ENCODE measurements at regions not wholly inside any gene's neighbourhood (a gene's known extent, or its start where the extent isn't known, plus 50 kb on each side); places are given as distances from the start of the nearest gene placed in this dataset.

GRCh38 chr10:8951440-8952089 is 897.1 kb downstream of the GATA3 start:
- ATAC-seq (no peak), DNase-seq (ENCODE audit: low spot score in 2 of 2) (no peak)
- no peaks in the 10 kb centered on the region for H3K9me3 Mint-ChIP-seq
- H3K27ac Mint-ChIP-seq: no peak overlapping the region
- H3K36me3 Mint-ChIP-seq: peaks cover 0 to under 1% of the 10 kb centered on the region in 2 donors

GRCh38 chr10:8956400-8956799 is 901.9 kb downstream of the GATA3 start:
- Mint-ChIP-seq H3K27ac (no peak overlapping the region), H3K36me3 (no peaks in the 10 kb centered on the region), H3K9me3 (no peaks in the 10 kb centered on the region)
- no peak for DNase-seq (ENCODE audit: low spot score in 2 of 2)
- ATAC-seq: no peak

GRCh38 chr10:8962249-8962648 is 907.8 kb downstream of the GATA3 start:
- no peak for DNase-seq (ENCODE audit: low spot score in 2 of 2)
- no peak for ATAC-seq
- Mint-ChIP-seq H3K27ac (no peak overlapping the region), H3K9me3 (peaks cover 0 to 4% of the 10 kb centered on the region in 2 donors), H3K36me3 (peaks cover 4 to 6% of the 10 kb centered on the region in 2 donors)

GRCh38 chr10:8967061-8967460 is 912.6 kb downstream of the GATA3 start:
- ATAC-seq: peak in 1 of 2 donors; percentile 50
- Mint-ChIP-seq H3K27ac (peak overlapping the region in 1 of 2 donors; percentile 16), H3K9me3 (peaks cover 10 to 13% of the 10 kb centered on the region in 2 donors), H3K36me3 (peaks cover 4 to 6% of the 10 kb centered on the region in 2 donors)
- no peak for DNase-seq (ENCODE audit: low spot score in 2 of 2)

- peaks cover 9 to 10% of the 10 kb centered on the region in 2 donors for H3K9me3 Mint-ChIP-seq
- no peak for ATAC-seq
Measured at GRCh38 chr10:8969853-8970252, 915.4 kb downstream of the GATA3 start.

GRCh38 chr10:8975535-8975934 is 921.0 kb downstream of the GATA3 start:
- Mint-ChIP-seq H3K27ac (no peak overlapping the region), H3K36me3 (peaks cover 0 to 10% of the 10 kb centered on the region in 2 donors), H3K9me3 (no peaks in the 10 kb centered on the region)
- no peak for ATAC-seq
- no peak for DNase-seq (ENCODE audit: low spot score in 2 of 2)

More at GRCh38 chr10:8969853-8970252, 915.4 kb downstream of the GATA3 start:
- H3K36me3 Mint-ChIP-seq: peaks cover 0 to 4% of the 10 kb centered on the region in 2 donors
- DNase-seq (ENCODE audit: low spot score in 2 of 2): no peak
- H3K27ac Mint-ChIP-seq: no peak overlapping the region

GRCh38 chr10:8978100-8978499 is 923.6 kb downstream of the GATA3 start:
- Mint-ChIP-seq H3K27ac (no peak overlapping the region), H3K36me3 (peaks cover 0 to 10% of the 10 kb centered on the region in 2 donors), H3K9me3 (peaks cover 0 to 1% of the 10 kb centered on the region in 2 donors)
- DNase-seq (ENCODE audit: low spot score in 2 of 2) (no peak), ATAC-seq (no peak)

- DNase-seq (ENCODE audit: low spot score in 2 of 2) (no peak), ATAC-seq (no peak)
- Mint-ChIP-seq H3K9me3 (peaks cover 0 to 6% of the 10 kb centered on the region in 2 donors), H3K27ac (no peak overlapping the region), H3K36me3 (peaks cover 0 to 10% of the 10 kb centered on the region in 2 donors)
Measured at GRCh38 chr10:8979976-8980375, 925.5 kb downstream of the GATA3 start.

- H3K36me3 Mint-ChIP-seq: peaks cover 0 to 10% of the 10 kb centered on the region in 2 donors
- H3K27ac Mint-ChIP-seq: no peak overlapping the region
- peaks cover 0 to 6% of the 10 kb centered on the region in 2 donors for H3K9me3 Mint-ChIP-seq
- ATAC-seq (peak in 1 of 2 donors; percentile 55), DNase-seq (ENCODE audit: low spot score in 2 of 2) (no peak)
Measured at GRCh38 chr10:8981277-8981676, 926.8 kb downstream of the GATA3 start.

- Mint-ChIP-seq H3K36me3 (no peaks in the 10 kb centered on the region), H3K27ac (no peak overlapping the region), H3K9me3 (peaks cover 0 to 6% of the 10 kb centered on the region in 2 donors)
- no peak for DNase-seq (ENCODE audit: low spot score in 2 of 2)
- ATAC-seq: peak; percentile 34 to 62
Measured at GRCh38 chr10:8985651-8986050, 931.2 kb downstream of the GATA3 start.

GRCh38 chr10:8986975-8987374 is 932.5 kb downstream of the GATA3 start:
- Mint-ChIP-seq H3K36me3 (no peaks in the 10 kb centered on the region), H3K9me3 (peaks cover 0 to 6% of the 10 kb centered on the region in 2 donors), H3K27ac (no peak overlapping the region)
- DNase-seq (ENCODE audit: low spot score in 2 of 2) (no peak), ATAC-seq (no peak)

GRCh38 chr10:8987712-8988111 is 933.2 kb downstream of the GATA3 start:
- Mint-ChIP-seq H3K27ac (no peak overlapping the region), H3K9me3 (peaks cover 0 to 6% of the 10 kb centered on the region in 2 donors), H3K36me3 (no peaks in the 10 kb centered on the region)
- DNase-seq (ENCODE audit: low spot score in 2 of 2) (no peak), ATAC-seq (no peak)

GRCh38 chr10:8990280-8990987 is 935.9 kb downstream of the GATA3 start:
- H3K9me3 Mint-ChIP-seq: no peaks in the 10 kb centered on the region
- H3K27ac Mint-ChIP-seq: peak overlapping the region in 1 of 2 donors; percentile 79
- ATAC-seq (peak; percentile 78 to 92), DNase-seq (ENCODE audit: low spot score in 2 of 2) (no peak)
- no peaks in the 10 kb centered on the region for H3K36me3 Mint-ChIP-seq

- Mint-ChIP-seq H3K36me3 (no peaks in the 10 kb centered on the region), H3K9me3 (no peaks in the 10 kb centered on the region), H3K27ac (no peak overlapping the region)
- no peak for DNase-seq (ENCODE audit: low spot score in 2 of 2)
- peak; percentile 51 to 52 for ATAC-seq
Measured at GRCh38 chr10:8992009-8992408, 937.5 kb downstream of the GATA3 start.

- DNase-seq (ENCODE audit: low spot score in 2 of 2): no peak
- no peak overlapping the region for H3K27ac Mint-ChIP-seq
- H3K9me3 Mint-ChIP-seq: no peaks in the 10 kb centered on the region
- peaks cover 7 to 9% of the 10 kb centered on the region in 2 donors for H3K36me3 Mint-ChIP-seq
- ATAC-seq: no peak
Measured at GRCh38 chr10:8993864-8994263, 939.4 kb downstream of the GATA3 start.

- no peaks in the 10 kb centered on the region for H3K9me3 Mint-ChIP-seq
- peaks cover 7 to 9% of the 10 kb centered on the region in 2 donors for H3K36me3 Mint-ChIP-seq
- DNase-seq (ENCODE audit: low spot score in 2 of 2) (no peak), ATAC-seq (no peak)
- no peak overlapping the region for H3K27ac Mint-ChIP-seq
Measured at GRCh38 chr10:8998751-8999150, 944.3 kb downstream of the GATA3 start.

- Mint-ChIP-seq H3K27ac (no peak overlapping the region), H3K36me3 (peaks cover 4% of the 10 kb centered on the region in 2 donors), H3K9me3 (no peaks in the 10 kb centered on the region)
- no peak for DNase-seq (ENCODE audit: low spot score in 2 of 2)
- no peak for ATAC-seq
Measured at GRCh38 chr10:9003122-9003521, 948.6 kb downstream of the GATA3 start.

GRCh38 chr10:9004736-9005135 is 950.2 kb downstream of the GATA3 start:
- Mint-ChIP-seq H3K36me3 (no peaks in the 10 kb centered on the region), H3K9me3 (no peaks in the 10 kb centered on the region), H3K27ac (no peak overlapping the region)
- DNase-seq (ENCODE audit: low spot score in 2 of 2) (no peak), ATAC-seq (no peak)

All from activated naive CD4-positive, alpha-beta T cell treated with anti-CD3 and anti-CD28 coated beads, Interleukin-2, amount 50 U/mL, for 72 hours (primary cell).